ENCODE measurements at regions not wholly inside any gene's neighbourhood (a gene's known extent, or its start where the extent isn't known, plus 50 kb on each side); places are given as distances from the start of the nearest gene placed in this dataset.

DNA sequence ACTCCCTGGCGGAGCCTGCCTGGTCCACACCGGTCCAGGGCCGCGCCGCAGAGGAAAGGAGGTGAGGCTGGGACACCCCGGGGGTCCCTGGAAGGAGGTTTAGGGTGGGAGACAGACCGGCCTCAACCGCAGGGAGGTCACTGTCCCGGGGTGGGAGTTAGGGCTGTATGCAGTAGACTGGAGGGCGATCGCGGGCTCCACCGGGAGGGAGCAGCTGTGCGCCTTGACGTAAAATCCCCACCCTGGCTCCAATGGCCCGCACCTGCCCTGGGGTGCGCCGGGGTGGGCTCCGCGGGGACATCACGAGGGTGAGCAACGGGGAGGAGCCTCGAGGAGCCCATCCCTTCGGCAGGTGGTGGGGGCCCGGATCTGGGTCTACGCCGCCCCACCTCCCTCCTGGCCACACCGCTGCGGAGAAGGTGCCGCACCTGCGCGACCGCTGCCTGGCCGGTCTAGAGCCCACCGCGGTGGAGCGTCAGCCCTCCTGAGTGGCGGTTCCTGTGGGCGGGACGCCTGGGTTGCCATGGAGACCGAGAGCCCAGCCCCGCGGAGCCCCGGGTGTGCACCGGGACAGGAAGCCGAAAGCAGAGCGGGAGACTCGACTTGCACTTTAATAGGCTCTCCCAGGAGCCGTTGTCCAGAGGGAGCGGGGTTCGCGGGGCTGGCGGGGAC, 105.1 kb downstream of the ADRA2C start:
- TF ChIP-seq, protein P1, sequence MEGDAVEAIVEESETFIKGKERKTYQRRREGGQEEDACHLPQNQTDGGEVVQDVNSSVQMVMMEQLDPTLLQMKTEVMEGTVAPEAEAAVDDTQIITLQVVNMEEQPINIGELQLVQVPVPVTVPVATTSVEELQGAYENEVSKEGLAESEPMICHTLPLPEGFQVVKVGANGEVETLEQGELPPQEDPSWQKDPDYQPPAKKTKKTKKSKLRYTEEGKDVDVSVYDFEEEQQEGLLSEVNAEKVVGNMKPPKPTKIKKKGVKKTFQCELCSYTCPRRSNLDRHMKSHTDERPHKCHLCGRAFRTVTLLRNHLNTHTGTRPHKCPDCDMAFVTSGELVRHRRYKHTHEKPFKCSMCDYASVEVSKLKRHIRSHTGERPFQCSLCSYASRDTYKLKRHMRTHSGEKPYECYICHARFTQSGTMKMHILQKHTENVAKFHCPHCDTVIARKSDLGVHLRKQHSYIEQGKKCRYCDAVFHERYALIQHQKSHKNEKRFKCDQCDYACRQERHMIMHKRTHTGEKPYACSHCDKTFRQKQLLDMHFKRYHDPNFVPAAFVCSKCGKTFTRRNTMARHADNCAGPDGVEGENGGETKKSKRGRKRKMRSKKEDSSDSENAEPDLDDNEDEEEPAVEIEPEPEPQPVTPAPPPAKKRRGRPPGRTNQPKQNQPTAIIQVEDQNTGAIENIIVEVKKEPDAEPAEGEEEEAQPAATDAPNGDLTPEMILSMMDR (IDR thresholded peaks at IDR 0.05) = no peak
- no peak for TF ChIP-seq ZFX (IDR thresholded peaks at IDR 0.05; ENCODE audit: borderline replicate concordance)

Measured in 22Rv1 (cell line).